H9 (cell line): ENCODE measurements at regions not wholly inside any gene's neighbourhood (a gene's known extent, or its start where the extent isn't known, plus 50 kb on each side); places are given as distances from the start of the nearest gene placed in this dataset.

Source experiments
- DNase-seq: peaks from one replicate; pipeline ENCODE4 v3.0.0-alpha.2; 2017
- H2AFZ ChIP-seq: one replicate; pipeline ENCODE4 v1.6.1; 2013; ENCODE audit warnings: mild to moderate bottlenecking, low read length, control low read depth, moderate library complexity
- H2AK5ac ChIP-seq: 2 replicates; pipeline ENCODE4 v1.6.1; 2013; ENCODE audit warnings: low read length, control low read depth, mixed read lengths; ENCODE audit not compliant: insufficient read length
- H2BK120ac ChIP-seq: one replicate; pipeline ENCODE4 v1.6.1; 2013; ENCODE audit warnings: low read depth, mild to moderate bottlenecking, low read length, control low read depth, inconsistent platforms; ENCODE audit not compliant: poor library complexity, severe bottlenecking
- H2BK12ac ChIP-seq: 2 replicates; pipeline ENCODE4 v1.6.1; 2013; ENCODE audit warnings: low read length, control low read depth, mixed read lengths, low read depth; ENCODE audit not compliant: insufficient read length
- H2BK15ac ChIP-seq: 2 replicates; pipeline ENCODE4 v1.6.1; 2013; ENCODE audit warnings: low read depth, low read length, control low read depth
- H2BK20ac ChIP-seq: one replicate; pipeline ENCODE4 v1.6.1; 2013; ENCODE audit warnings: low read depth, mild to moderate bottlenecking, low read length, control low read depth, inconsistent platforms; ENCODE audit not compliant: poor library complexity, severe bottlenecking
- H2BK5ac ChIP-seq: 2 replicates; pipeline ENCODE4 v1.6.1; 2013; ENCODE audit warnings: low read length, control low read depth, mixed read lengths; ENCODE audit not compliant: insufficient read length
- H3K14ac ChIP-seq: 2 replicates; pipeline ENCODE4 v1.6.1; 2013; ENCODE audit warnings: low read length, control low read depth; ENCODE audit not compliant: insufficient read depth
- H3K18ac ChIP-seq: 2 replicates; pipeline ENCODE4 v1.6.1; 2013; ENCODE audit warnings: low read depth, mild to moderate bottlenecking, mixed read lengths, low read length, control low read depth; ENCODE audit not compliant: insufficient read length
- H3K23ac ChIP-seq: 2 replicates; pipeline ENCODE4 v1.6.1; 2013; ENCODE audit warnings: low read length, control low read depth, mixed read lengths, low read depth; ENCODE audit not compliant: insufficient read length
- H3K23me2 ChIP-seq: 2 replicates; pipeline ENCODE4 v1.6.1; 2013; ENCODE audit warnings: low read depth, mild to moderate bottlenecking, mixed read lengths, low read length, control low read depth; ENCODE audit not compliant: insufficient read length, poor library complexity, severe bottlenecking
- H3K27ac ChIP-seq: 2 replicates; pipeline ENCODE4 v1.5.1; 2013; ENCODE audit warnings: low read length, control low read depth, mixed read lengths, low read depth; ENCODE audit not compliant: insufficient read length
- H3K27me3 ChIP-seq: 2 replicates; pipeline ENCODE4 v1.6.1; 2013; ENCODE audit warnings: low read length, control low read depth, inconsistent platforms; ENCODE audit not compliant: insufficient read depth
- H3K4ac ChIP-seq: 2 replicates; pipeline ENCODE4 v1.6.1; 2013; ENCODE audit warnings: low read depth, mild to moderate bottlenecking, control low read depth, inconsistent platforms, low read length, moderate library complexity
- H3K4me1 ChIP-seq: 2 replicates; pipeline ENCODE4 v1.6.1; 2013; ENCODE audit warnings: low read length, control low read depth, inconsistent platforms; ENCODE audit not compliant: insufficient read depth
- H3K4me2 ChIP-seq: 2 replicates; pipeline ENCODE4 v1.6.1; 2013; ENCODE audit warnings: low read length, control low read depth, mixed read lengths; ENCODE audit not compliant: insufficient read length, insufficient read depth
- H3K56ac ChIP-seq: 2 replicates; pipeline ENCODE4 v1.6.1; 2013; ENCODE audit warnings: low read depth, mild to moderate bottlenecking, mixed read lengths, low read length, control low read depth; ENCODE audit not compliant: insufficient read length
- H3K79me1 ChIP-seq: 2 replicates; pipeline ENCODE4 v1.6.1; 2013; ENCODE audit warnings: low read depth, mild to moderate bottlenecking, moderate library complexity, low read length, control low read depth, inconsistent platforms; ENCODE audit not compliant: insufficient read depth, poor library complexity, severe bottlenecking
- H3K79me2 ChIP-seq: 2 replicates; pipeline ENCODE4 v1.6.1; 2013; ENCODE audit warnings: low read length, control low read depth, inconsistent platforms; ENCODE audit not compliant: insufficient read depth
- H3K9ac ChIP-seq: 2 replicates; pipeline ENCODE4 v1.6.1; 2013; ENCODE audit warnings: low read length, control low read depth, mixed read lengths; ENCODE audit not compliant: insufficient read length; ENCODE audit errors: extremely low read depth
- H3K9me3 ChIP-seq: one replicate; pipeline ENCODE4 v1.6.1; 2013; ENCODE audit warnings: low read depth, low read length, inconsistent platforms; ENCODE audit not compliant: control insufficient read depth
- H3T11ph ChIP-seq: one replicate; pipeline ENCODE4 v1.6.1; 2013; ENCODE audit warnings: mild to moderate bottlenecking, low read length, control low read depth, inconsistent platforms
- H4K20me1 ChIP-seq: one replicate; pipeline ENCODE4 v1.6.1; 2013; ENCODE audit not compliant: control insufficient read depth, insufficient read length, insufficient read depth
- H4K5ac ChIP-seq: 2 replicates; pipeline ENCODE4 v1.6.1; 2013; ENCODE audit warnings: low read depth, mild to moderate bottlenecking, mixed read lengths, low read length, control low read depth; ENCODE audit not compliant: insufficient read length
- H4K8ac ChIP-seq: replicated peaks from 2 replicates; pipeline ENCODE4 v1.6.1; 2013; ENCODE audit warnings: low read length, control low read depth, mixed read lengths, low read depth; ENCODE audit not compliant: insufficient read length
- H4K91ac ChIP-seq: 2 replicates; pipeline ENCODE4 v1.6.1; 2013; ENCODE audit warnings: low read depth, mild to moderate bottlenecking, moderate library complexity, mixed read lengths, low read length, control low read depth; ENCODE audit not compliant: insufficient read length
- H3K27ac Mint-ChIP-seq, 3 experiments: 2 replicates in 2 of 3; 3 replicates in 1 of 3; pipeline ENCODE4 v1.8.0; 2020 to 2021; ENCODE audit warnings: mixed read lengths in 3 of 3, mild to moderate bottlenecking in 1 of 3, moderate library complexity in 1 of 3
- H3K27me3 Mint-ChIP-seq: 2 replicates; pipeline ENCODE4 v1.8.0; 2021; ENCODE audit warnings: low read depth, mild to moderate bottlenecking, moderate library complexity, mixed read lengths
- H3K36me3 Mint-ChIP-seq, 3 experiments: 2 replicates in 2 of 3; 3 replicates in 1 of 3; pipeline ENCODE4 v1.8.0; 2020 to 2021; ENCODE audit warnings: low read depth in 3 of 3, mixed read lengths in 3 of 3; ENCODE audit not compliant: insufficient read depth in 1 of 3
- H3K4me1 Mint-ChIP-seq, 2 experiments: 2 replicates each; pipeline ENCODE4 v1.8.0; 2020; ENCODE audit warnings: mixed read lengths in 2 of 2
- H3K4me3 Mint-ChIP-seq, 2 experiments: 2 replicates in 1 of 2; 3 replicates in 1 of 2; pipeline ENCODE4 v1.8.0; 2020 to 2021; ENCODE audit warnings: mild to moderate bottlenecking in 2 of 2, mixed read lengths in 2 of 2, moderate library complexity in 1 of 2
- H3K9me3 Mint-ChIP-seq, 2 experiments: 2 replicates in 1 of 2; 3 replicates in 1 of 2; pipeline ENCODE4 v1.8.0; 2020; ENCODE audit warnings: mild to moderate bottlenecking in 2 of 2, mixed read lengths in 2 of 2, moderate library complexity in 1 of 2
- whole genome bisulfite sequencing: extraction: QIAGEN DNeasy Blood & Tissue Kit; methylation state at CpG from one replicate; pipeline ENCODE4 v1.1.7; 2013; ENCODE audit warnings: missing lambda C conversion rate, low lambda C conversion rate, mixed read lengths; ENCODE audit not compliant: insufficient read length; ENCODE audit errors: extremely low coverage; 5-methylcytosine and 5-hydroxymethylcytosine counted together
- TF ChIP-seq, protein P1 (sequence below): fragments of 200-600 bp; sonication (generic); conservative IDR thresholded peaks from 3 replicates; pipeline ENCODE4 v1.8.0; 2021; ENCODE audit warnings: antibody characterized with exemption, mild to moderate bottlenecking

DNA sequence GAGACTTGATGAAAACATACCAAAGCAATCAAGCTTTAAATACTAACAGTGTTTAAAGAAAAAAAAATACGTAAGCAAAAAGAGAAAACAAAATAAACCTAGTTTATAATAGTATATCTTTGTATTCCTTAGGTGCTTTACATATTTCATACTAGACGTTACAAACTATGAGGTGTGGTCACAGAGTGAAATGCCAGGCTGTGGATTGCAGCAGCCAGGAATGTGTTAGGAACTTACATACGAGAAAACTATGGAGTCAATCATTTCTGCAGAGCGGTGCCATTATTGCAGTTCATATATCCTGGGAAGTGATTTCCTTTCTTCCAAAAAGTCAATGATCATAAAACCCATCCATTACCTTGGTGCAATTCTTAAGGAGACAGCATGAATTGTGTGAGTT lies 443.6 kb upstream of the GRAMD2B start:
- Histone ChIP-seq H3K4me1 (no peaks in the 10 kb centered on the region), H2BK15ac (no peak overlapping the region), H3K56ac (no peak overlapping the region), H4K5ac (no peak overlapping the region), H3K9ac (no peak overlapping the region), H3K4me2 (no peak overlapping the region), H4K8ac (no peak overlapping the region), H2BK12ac (no peak overlapping the region), H4K91ac (no peak overlapping the region), H2BK5ac (no peak overlapping the region), H3K27me3 (no peaks in the 10 kb centered on the region), H3K23ac (no peak overlapping the region), H4K20me1 (no peaks in the 10 kb centered on the region), H2BK20ac (no peak overlapping the region), H3K4ac (no peak overlapping the region), H3K23me2 (no peaks in the 10 kb centered on the region), H2BK120ac (no peak overlapping the region), H3K9me3 (no peaks in the 10 kb centered on the region), H2AFZ (no peak overlapping the region), H3T11ph (no peak overlapping the region), H3K27ac (no peak overlapping the region), H3K14ac (no peak overlapping the region), H3K79me2 (no peaks in the 10 kb centered on the region), H2AK5ac (no peak overlapping the region), H3K18ac (no peak overlapping the region), H3K79me1 (no peaks in the 10 kb centered on the region)
- no peak for DNase-seq
- Mint-ChIP-seq H3K27me3 (no peaks in the 10 kb centered on the region), H3K9me3 (peaks cover 0 to 4% of the 10 kb centered on the region in 2 experiments; a peak in 4 of 5 replicates), H3K4me3 (no peak overlapping the region), H3K4me1 (no peaks in the 10 kb centered on the region), H3K27ac (no peak overlapping the region), H3K36me3 (peaks cover 0 to under 1% (median 0%) of the 10 kb centered on the region in 3 experiments; a peak in 1 of 7 replicates)
- TF ChIP-seq, protein P1, sequence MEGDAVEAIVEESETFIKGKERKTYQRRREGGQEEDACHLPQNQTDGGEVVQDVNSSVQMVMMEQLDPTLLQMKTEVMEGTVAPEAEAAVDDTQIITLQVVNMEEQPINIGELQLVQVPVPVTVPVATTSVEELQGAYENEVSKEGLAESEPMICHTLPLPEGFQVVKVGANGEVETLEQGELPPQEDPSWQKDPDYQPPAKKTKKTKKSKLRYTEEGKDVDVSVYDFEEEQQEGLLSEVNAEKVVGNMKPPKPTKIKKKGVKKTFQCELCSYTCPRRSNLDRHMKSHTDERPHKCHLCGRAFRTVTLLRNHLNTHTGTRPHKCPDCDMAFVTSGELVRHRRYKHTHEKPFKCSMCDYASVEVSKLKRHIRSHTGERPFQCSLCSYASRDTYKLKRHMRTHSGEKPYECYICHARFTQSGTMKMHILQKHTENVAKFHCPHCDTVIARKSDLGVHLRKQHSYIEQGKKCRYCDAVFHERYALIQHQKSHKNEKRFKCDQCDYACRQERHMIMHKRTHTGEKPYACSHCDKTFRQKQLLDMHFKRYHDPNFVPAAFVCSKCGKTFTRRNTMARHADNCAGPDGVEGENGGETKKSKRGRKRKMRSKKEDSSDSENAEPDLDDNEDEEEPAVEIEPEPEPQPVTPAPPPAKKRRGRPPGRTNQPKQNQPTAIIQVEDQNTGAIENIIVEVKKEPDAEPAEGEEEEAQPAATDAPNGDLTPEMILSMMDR = no peak
- no CpG with 5 or more reads among the region's 4 CpGs for WGBS
